ENCODE measurements at regions not wholly inside any gene's neighbourhood (a gene's known extent, or its start where the extent isn't known, plus 50 kb on each side); places are given as distances from the start of the nearest gene placed in this dataset.

DNA sequence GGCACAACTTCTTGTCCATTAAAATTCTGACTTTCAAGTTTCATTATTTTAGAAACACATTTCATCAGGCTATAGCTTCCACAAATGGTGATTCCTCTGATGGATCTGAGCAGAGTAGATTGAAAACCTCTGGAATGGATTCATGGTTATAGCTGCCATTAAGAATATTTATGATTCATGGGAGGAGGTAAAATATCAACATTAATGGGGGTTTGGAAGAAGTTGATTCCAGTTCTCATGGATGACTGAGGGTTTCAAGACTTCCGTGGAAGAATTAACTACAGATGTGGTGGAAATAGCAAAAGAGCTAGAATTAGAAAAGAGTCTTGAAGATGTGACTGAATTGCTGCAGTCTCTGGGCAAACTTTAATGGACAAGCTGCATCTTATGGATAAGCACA is 797.4 kb downstream of the SUCLG1 start:
- no peak for TF ChIP-seq CTCF (IDR thresholded peaks at IDR 0.05)
- Histone ChIP-seq H3K36me3 (ENCODE audit: control insufficient read depth, insufficient read depth, low read length) (no peaks in the 10 kb centered on the region), H3K4me3 (ENCODE audit: low read length) (no peak overlapping the region), H3K27me3 (ENCODE audit: control insufficient read depth, insufficient read depth, low read length) (no peaks in the 10 kb centered on the region), H3K27ac (ENCODE audit: low read length) (no peak overlapping the region), H3K9me3 (ENCODE audit: control insufficient read depth, insufficient read depth, low read length) (no peaks in the 10 kb centered on the region), H3K4me1 (ENCODE audit: control insufficient read depth, insufficient read depth, low read length) (no peaks in the 10 kb centered on the region)
- DNase-seq: no peak
- Mint-ChIP-seq H3K27me3 (ENCODE audit: low read depth in 2 of 2) (no peaks in the 10 kb centered on the region), H3K4me3 (no peak overlapping the region), H3K4me1 (no peaks in the 10 kb centered on the region), H3K9me3 (peaks cover 0 to 7% of the 10 kb centered on the region in 2 donors), H3K27ac (no peak overlapping the region), H3K36me3 (no peaks in the 10 kb centered on the region)
- ATAC-seq: no peak
- 81% methylated on average over 1 of the region's 1 CpG for WGBS (ENCODE audit: insufficient coverage)
- intact Hi-C loops (cut with micrococcal nuclease): no loop called here

- Histone ChIP-seq H3K27me3 (ENCODE audit: control insufficient read depth, insufficient read depth, low read length) (no peaks in the 10 kb centered on the region), H3K27ac (ENCODE audit: low read length) (no peak overlapping the region), H3K4me3 (ENCODE audit: low read length) (no peak overlapping the region), H3K9me3 (ENCODE audit: control insufficient read depth, insufficient read depth, low read length) (no peaks in the 10 kb centered on the region), H3K4me1 (ENCODE audit: control insufficient read depth, insufficient read depth, low read length) (no peaks in the 10 kb centered on the region), H3K36me3 (ENCODE audit: control insufficient read depth, insufficient read depth, low read length) (no peaks in the 10 kb centered on the region)
- no peak for ATAC-seq
- TF ChIP-seq CTCF (IDR thresholded peaks at IDR 0.05): no peak
- H3K4me1 Mint-ChIP-seq: no peaks in the 10 kb centered on the region
- H3K36me3 Mint-ChIP-seq: no peaks in the 10 kb centered on the region
- H3K27ac Mint-ChIP-seq: no peak overlapping the region
- H3K27me3 Mint-ChIP-seq (ENCODE audit: low read depth in 2 of 2): no peaks in the 10 kb centered on the region
- DNase-seq: no peak
- H3K4me3 Mint-ChIP-seq: no peak overlapping the region
- no CpG with 5 or more reads among the region's 1 CpG for WGBS (ENCODE audit: insufficient coverage)
- peaks cover 4 to 8% of the 10 kb centered on the region in 2 donors for H3K9me3 Mint-ChIP-seq
- intact Hi-C loops (cut with micrococcal nuclease): no loop called here
These were observed 804.9 kb downstream of the SUCLG1 start for GRCh38 chr2:83654091-83654611.

DNA sequence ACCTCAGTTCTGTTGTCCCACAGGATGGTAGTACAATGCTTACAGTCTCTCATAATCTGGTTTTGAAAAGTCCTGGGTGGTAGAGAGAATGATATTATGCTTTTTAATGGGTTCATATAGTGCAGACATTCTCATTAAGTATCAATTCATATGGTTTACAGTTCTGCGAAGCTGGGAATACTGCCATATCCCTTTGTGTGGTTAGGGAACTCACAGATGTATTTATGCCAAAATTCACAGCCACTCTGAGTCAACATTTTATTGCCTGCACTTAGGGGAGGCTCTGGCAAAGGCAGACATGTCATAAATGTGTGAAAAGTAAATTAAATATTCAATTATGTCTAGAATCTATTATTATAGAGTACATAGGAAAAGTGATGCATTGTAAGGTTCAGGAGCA is 808.2 kb downstream of the SUCLG1 start:
- TF ChIP-seq CTCF (IDR thresholded peaks at IDR 0.05): no peak
- Mint-ChIP-seq H3K27ac (no peak overlapping the region), H3K27me3 (ENCODE audit: low read depth in 2 of 2) (no peaks in the 10 kb centered on the region), H3K36me3 (no peaks in the 10 kb centered on the region), H3K9me3 (peaks cover 6 to 8% of the 10 kb centered on the region in 2 donors), H3K4me3 (no peak overlapping the region), H3K4me1 (no peaks in the 10 kb centered on the region)
- Histone ChIP-seq H3K4me3 (ENCODE audit: low read length) (no peak overlapping the region), H3K27me3 (ENCODE audit: control insufficient read depth, insufficient read depth, low read length) (no peaks in the 10 kb centered on the region), H3K27ac (ENCODE audit: low read length) (no peak overlapping the region), H3K36me3 (ENCODE audit: control insufficient read depth, insufficient read depth, low read length) (no peaks in the 10 kb centered on the region), H3K9me3 (ENCODE audit: control insufficient read depth, insufficient read depth, low read length) (peaks cover 3% of the 10 kb centered on the region), H3K4me1 (ENCODE audit: control insufficient read depth, insufficient read depth, low read length) (no peaks in the 10 kb centered on the region)
- intact Hi-C loops (cut with micrococcal nuclease): no loop called here
- ATAC-seq (no peak), DNase-seq (no peak)
- WGBS (ENCODE audit: insufficient coverage): 78% methylated on average over 1 of the region's 1 CpG

DNA sequence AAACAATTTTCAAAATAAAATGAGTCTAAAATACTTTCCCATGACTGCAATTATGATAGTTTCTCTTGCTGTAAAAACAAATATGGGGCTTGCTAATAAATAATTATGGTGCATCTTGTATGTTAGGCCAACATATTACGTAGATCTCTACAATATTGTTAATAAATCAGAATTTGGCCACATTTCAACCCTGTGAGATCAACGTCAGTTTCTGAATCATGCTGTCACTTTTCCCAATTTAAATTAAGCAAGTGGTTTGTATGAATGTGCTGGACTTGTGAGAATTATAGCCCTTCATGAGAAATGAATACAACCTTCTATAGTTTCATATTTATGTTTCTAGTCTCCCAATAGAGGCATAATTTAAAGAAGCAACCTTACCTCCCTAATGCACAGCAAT is 808.9 kb downstream of the SUCLG1 start:
- H3K36me3 ChIP-seq (ENCODE audit: control insufficient read depth, insufficient read depth, low read length): no peaks in the 10 kb centered on the region
- no peaks in the 10 kb centered on the region for H3K4me1 Mint-ChIP-seq
- intact Hi-C loops (cut with micrococcal nuclease): no loop called here
- WGBS (ENCODE audit: insufficient coverage): no CpG with 5 or more reads among the region's 2 CpGs
- no peak overlapping the region for H3K27ac Mint-ChIP-seq
- ATAC-seq (no peak), DNase-seq (no peak)
- no peak overlapping the region for H3K4me3 Mint-ChIP-seq
- TF ChIP-seq CTCF (IDR thresholded peaks at IDR 0.05): no peak
- H3K4me3 ChIP-seq (ENCODE audit: low read length): no peak overlapping the region
- H3K9me3 ChIP-seq (ENCODE audit: control insufficient read depth, insufficient read depth, low read length): peaks cover 3% of the 10 kb centered on the region
- no peaks in the 10 kb centered on the region for H3K27me3 Mint-ChIP-seq (ENCODE audit: low read depth in 2 of 2)
- no peak overlapping the region for H3K27ac ChIP-seq (ENCODE audit: low read length)
- no peaks in the 10 kb centered on the region for H3K36me3 Mint-ChIP-seq
- H3K4me1 ChIP-seq (ENCODE audit: control insufficient read depth, insufficient read depth, low read length): no peaks in the 10 kb centered on the region
- peaks cover 6 to 8% of the 10 kb centered on the region in 2 donors for H3K9me3 Mint-ChIP-seq
- H3K27me3 ChIP-seq (ENCODE audit: control insufficient read depth, insufficient read depth, low read length): no peaks in the 10 kb centered on the region

All from natural killer cell (primary cell).